B cell (primary cell): ENCODE measurements at regions not wholly inside any gene's neighbourhood (a gene's known extent, or its start where the extent isn't known, plus 50 kb on each side); places are given as distances from the start of the nearest gene placed in this dataset.

Source experiments
- ATAC-seq: fragments of 200-7000 bp; cut with Tn5 transposase; one replicate; pipeline ENCODE4 v1.10.0; 2021; ENCODE audit warnings: low read depth, mild to moderate bottlenecking, moderate number of reproducible peaks, moderate library complexity
- CTCF ChIA-PET: fragments of 350-600 bp; sonication (Branson Sonifier 250); formaldehyde crosslinking; loops from one replicate; lab custom pipeline; 2021; ENCODE audit warnings: antibody characterized with exemption, inconsistent platforms; lab: Charles Lee
- POLR2A ChIA-PET: fragments of 350-600 bp; sonication (Branson Sonifier 250); formaldehyde crosslinking; loops from one replicate; lab custom pipeline; 2021; ENCODE audit warnings: antibody characterized with exemption; lab: Charles Lee
- DNase-seq: peaks from one replicate; pipeline ENCODE4 v3.0.0; 2013
- H2AFZ ChIP-seq: 2 replicates; pipeline ENCODE4 v1.6.1; 2012; ENCODE audit warnings: mild to moderate bottlenecking, low read depth, low read length; ENCODE audit not compliant: insufficient read depth, poor library complexity, severe bottlenecking
- H3K27ac ChIP-seq, 2 donors: 1 replicate in 1 of 2; 2 replicates in 1 of 2; pipeline ENCODE4 v1.5.1; 2012 to 2013; ENCODE audit warnings: low read length in 2 of 2, mild to moderate bottlenecking in 2 of 2, moderate library complexity in 1 of 2
- H3K27me3 ChIP-seq, 4 experiments: fragments of 200-600 bp in 1 of 4; sonication (generic) in 1 of 4; replicated peaks in 1 of 4; 1 replicate in 2 of 4; 2 replicates in 2 of 4; pipeline versions ENCODE4 v1.6.1 to v1.7.0; 2013 to 2016; ENCODE audit warnings: low read length in 3 of 4, mild to moderate bottlenecking in 2 of 4, mixed read lengths in 1 of 4, moderate library complexity in 1 of 4; ENCODE audit not compliant: insufficient read depth in 4 of 4, control insufficient read depth in 3 of 4; ENCODE audit errors: control extremely low read depth in 1 of 4
- H3K36me3 ChIP-seq, 2 experiments: replicated peaks in 1 of 2; 1 replicate in 1 of 2; 2 replicates in 1 of 2; pipeline versions ENCODE4 v1.6.1 to v1.7.1; 2013; ENCODE audit warnings: low read length in 1 of 2; ENCODE audit not compliant: insufficient read depth in 2 of 2, control insufficient read depth in 1 of 2; ENCODE audit errors: control extremely low read depth in 1 of 2, extremely low read depth in 1 of 2
- H3K4me1 ChIP-seq, 2 donors: fragments of 200-600 bp in 1 of 2; sonication (generic) in 1 of 2; 1 replicate in 1 of 2; 2 replicates in 1 of 2; pipeline versions ENCODE4 v1.5.1 to v1.6.1; 2013 to 2017; ENCODE audit warnings: low read length in 2 of 2; ENCODE audit not compliant: control insufficient read depth in 2 of 2, insufficient read depth in 2 of 2
- H3K4me2 ChIP-seq: replicated peaks from 2 replicates; pipeline ENCODE3; 2012; ENCODE audit warnings: mild to moderate bottlenecking, low read depth, low read length; ENCODE audit not compliant: poor library complexity, severe bottlenecking
- H3K4me3 ChIP-seq, 5 experiments: fragments of 200-600 bp in 1 of 5; sonication (generic) in 1 of 5; 1 replicate in 3 of 5; 2 replicates in 2 of 5; pipeline versions ENCODE4 v1.5.1 to v1.7.0; 2011 to 2016; ENCODE audit warnings: low read length in 4 of 5, mild to moderate bottlenecking in 4 of 5, low read depth in 2 of 5, control low read depth in 1 of 5, moderate library complexity in 1 of 5; ENCODE audit not compliant: insufficient read depth in 1 of 5; ENCODE audit errors: control extremely low read depth in 1 of 5, extremely low read depth in 1 of 5
- H3K79me2 ChIP-seq: fragments of 200-600 bp; sonication (generic); one replicate; pipeline ENCODE4 v1.6.0; 2016; ENCODE audit warnings: low read length; ENCODE audit not compliant: control insufficient read depth, insufficient read depth
- H3K9ac ChIP-seq: fragments of 200-600 bp; sonication (generic); 2 replicates; pipeline ENCODE4 v1.6.1; 2017; ENCODE audit warnings: mild to moderate bottlenecking, low read length, moderate library complexity
- H3K9me3 ChIP-seq, 3 donors: one replicate each; pipeline versions ENCODE4 v1.6.1 to v1.7.1; 2013; ENCODE audit warnings: low read length in 2 of 3; ENCODE audit not compliant: control insufficient read depth in 2 of 3, insufficient read depth in 1 of 3; ENCODE audit errors: control extremely low read depth in 1 of 3
- H4K20me1 ChIP-seq: 2 replicates; pipeline ENCODE4 v1.6.0; 2012; ENCODE audit warnings: mild to moderate bottlenecking, low read length; ENCODE audit not compliant: insufficient read depth, control insufficient read depth, poor library complexity, severe bottlenecking
- H3K27ac Mint-ChIP-seq: one replicate; pipeline ENCODE4 v1.8.0; 2021; ENCODE audit warnings: mixed read lengths
- H3K27me3 Mint-ChIP-seq: one replicate; pipeline ENCODE4 v1.8.0; 2021; ENCODE audit warnings: mixed read lengths
- H3K4me1 Mint-ChIP-seq: one replicate; pipeline ENCODE4 v1.8.0; 2021; ENCODE audit warnings: mixed read lengths
- H3K4me3 Mint-ChIP-seq: one replicate; pipeline ENCODE4 v1.8.0; 2021; ENCODE audit warnings: mixed read lengths
- H3K9me3 Mint-ChIP-seq: one replicate; pipeline ENCODE4 v1.8.0; 2022; ENCODE audit warnings: mixed read lengths; ENCODE audit not compliant: insufficient read depth
- CTCF ChIP-seq: fragments of 200-600 bp; IDR thresholded peaks from one replicate; pipeline ENCODE4 v1.8.0; 2022; ENCODE audit warnings: antibody characterized with exemption, mild to moderate bottlenecking
- EZH2 ChIP-seq: IDR thresholded peaks from 2 replicates; pipeline ENCODE4 v1.6.1; 2012; ENCODE audit warnings: borderline replicate concordance, low read depth, mild to moderate bottlenecking, moderate library complexity, low read length; ENCODE audit not compliant: insufficient read depth, poor library complexity, severe bottlenecking
- WGBS: methylation state at CpG from one replicate; pipeline ENCODE4 v1.1.5; 2013; ENCODE audit warnings: missing lambda C conversion rate; ENCODE audit not compliant: insufficient coverage; 5-methylcytosine and 5-hydroxymethylcytosine counted together
- intact Hi-C: fragments of 100-400 bp; cut with micrococcal nuclease; formaldehyde crosslinking; loops from one replicate; pipeline ENCODE4 v1.10.0; 2022

- Histone ChIP-seq H3K4me3 (no peak overlapping the region), H3K27me3 (no peaks in the 10 kb centered on the region), H3K79me2 (no peaks in the 10 kb centered on the region), H3K4me1 (no peaks in the 10 kb centered on the region), H2AFZ (no peak overlapping the region), H3K27ac (no peak overlapping the region), H3K36me3 (no peaks in the 10 kb centered on the region), H4K20me1 (no peaks in the 10 kb centered on the region), H3K9ac (no peak overlapping the region), H3K9me3 (peaks cover 0 to 4% (median 0%) of the 10 kb centered on the region in 3 donors), H3K4me2 (no peak overlapping the region)
- intact Hi-C loops: no loop called here
- Mint-ChIP-seq H3K27ac (no peak overlapping the region), H3K4me1 (no peaks in the 10 kb centered on the region), H3K4me3 (no peak overlapping the region), H3K27me3 (no peaks in the 10 kb centered on the region), H3K9me3 (peaks cover 3% of the 10 kb centered on the region)
- TF ChIP-seq CTCF (no peak), EZH2 (no peak)
- CTCF ChIA-PET: no interaction called here
- WGBS: 58% methylated on average over 10 of the region's 10 CpGs
- ATAC-seq (no peak), DNase-seq (no peak)
- POLR2A ChIA-PET: no interaction called here
These were observed 651.3 kb downstream of the DCDC2C start for GRCh38 chr2:4354678-4355077.

- H3K27me3 Mint-ChIP-seq: no peaks in the 10 kb centered on the region
- H3K9me3 Mint-ChIP-seq: no peaks in the 10 kb centered on the region
- no peaks in the 10 kb centered on the region for H3K36me3 ChIP-seq
- H3K27me3 ChIP-seq: no peaks in the 10 kb centered on the region
- CTCF ChIA-PET: no interaction called here
- no peaks in the 10 kb centered on the region for H3K4me1 ChIP-seq
- H3K4me2 ChIP-seq: no peak overlapping the region
- no peaks in the 10 kb centered on the region for H3K79me2 ChIP-seq
- no peak overlapping the region for H3K4me3 ChIP-seq
- no CpG with 5 or more reads among the region's 3 CpGs for WGBS
- POLR2A ChIA-PET: no interaction called here
- H3K4me1 Mint-ChIP-seq: no peaks in the 10 kb centered on the region
- DNase-seq (no peak), ATAC-seq (no peak)
- TF ChIP-seq CTCF (no peak), EZH2 (no peak)
- H3K9me3 ChIP-seq: peaks cover 0 to 4% (median 0%) of the 10 kb centered on the region in 3 donors
- intact Hi-C loops: no loop called here
- H2AFZ ChIP-seq: no peak overlapping the region
- no peak overlapping the region for H3K27ac ChIP-seq
- H4K20me1 ChIP-seq: no peaks in the 10 kb centered on the region
- H3K27ac Mint-ChIP-seq: no peak overlapping the region
- H3K9ac ChIP-seq: no peak overlapping the region
- H3K4me3 Mint-ChIP-seq: no peak overlapping the region
These were observed 652.7 kb downstream of the DCDC2C start for GRCh38 chr2:4356109-4356508.
